Ishikawa (cell line): ENCODE measurements at regions not wholly inside any gene's neighbourhood (a gene's known extent, or its start where the extent isn't known, plus 50 kb on each side); places are given as distances from the start of the nearest gene placed in this dataset.

Experiments
- CEBPB ChIP-seq: IDR thresholded peaks from 2 replicates; pipeline ENCODE4 v1.6.1; 2012
- CREB1 ChIP-seq: IDR thresholded peaks from 2 replicates; pipeline ENCODE4 v1.6.1; 2012; ENCODE audit warnings: low read depth
- EGR1 ChIP-seq: IDR thresholded peaks from 2 replicates; pipeline ENCODE4 v1.6.1; 2012
- EP300 ChIP-seq: IDR thresholded peaks from 2 replicates; pipeline ENCODE4 v1.6.1; 2012; ENCODE audit warnings: borderline replicate concordance
- FOXM1 ChIP-seq: IDR thresholded peaks from 2 replicates; pipeline ENCODE4 v1.6.1; 2012; ENCODE audit warnings: low read depth, borderline replicate concordance
- NFIC ChIP-seq: IDR thresholded peaks from 2 replicates; pipeline ENCODE4 v1.6.1; 2012
- RAD21 ChIP-seq: IDR thresholded peaks from 2 replicates; pipeline ENCODE4 v1.6.1; 2012; ENCODE audit warnings: low read depth
- TAF1 ChIP-seq: IDR thresholded peaks from 2 replicates; pipeline ENCODE4 v1.6.1; 2012; ENCODE audit warnings: low read depth, mild to moderate bottlenecking
- YY1 ChIP-seq: IDR thresholded peaks from 2 replicates; pipeline ENCODE4 v1.6.1; 2012; ENCODE audit warnings: low read depth
- TF ChIP-seq, protein P1 (sequence below): IDR thresholded peaks from 2 replicates; pipeline ENCODE4 v1.6.1; 2012

DNA sequence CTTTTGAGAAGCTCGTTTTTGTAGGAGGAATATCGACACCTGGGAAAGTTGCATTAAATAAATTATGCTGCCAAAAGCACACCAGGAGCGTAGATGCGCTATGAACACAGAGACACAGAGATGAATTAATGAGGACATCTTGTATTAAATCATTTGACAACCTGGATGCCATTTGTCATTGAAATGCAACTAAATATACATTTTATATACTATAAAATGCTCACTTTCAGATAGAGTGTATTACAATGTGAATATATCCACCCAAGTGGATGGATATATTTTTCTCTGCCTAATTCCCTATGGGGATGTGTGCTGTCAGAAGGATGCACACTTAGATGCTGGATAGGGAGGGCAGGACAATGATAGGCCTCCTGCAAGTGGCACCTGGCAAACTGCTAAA lies 426.2 kb downstream of the RIT2 start:
- TF ChIP-seq RAD21 (no peak), CEBPB (no peak), NFIC (no peak), EGR1 (no peak), TAF1 (no peak), FOXM1 (no peak), EP300 (no peak), CREB1 (no peak), YY1 (no peak)
- TF ChIP-seq, protein P1, sequence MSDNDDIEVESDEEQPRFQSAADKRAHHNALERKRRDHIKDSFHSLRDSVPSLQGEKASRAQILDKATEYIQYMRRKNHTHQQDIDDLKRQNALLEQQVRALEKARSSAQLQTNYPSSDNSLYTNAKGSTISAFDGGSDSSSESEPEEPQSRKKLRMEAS = no peak
